IPS-20b (cell line): ENCODE measurements at regions not wholly inside any gene's neighbourhood (a gene's known extent, or its start where the extent isn't known, plus 50 kb on each side); places are given as distances from the start of the nearest gene placed in this dataset.

Experiments used
- H3K27ac ChIP-seq: one replicate; pipeline ENCODE4 v1.5.1; 2013; ENCODE audit warnings: low read length
- H3K27me3 ChIP-seq: 2 replicates; pipeline ENCODE4 v1.6.1; 2013; ENCODE audit warnings: mild to moderate bottlenecking, low read length, inconsistent platforms; ENCODE audit not compliant: insufficient read depth
- H3K36me3 ChIP-seq: 2 replicates; pipeline ENCODE4 v1.6.1; 2013; ENCODE audit warnings: low read depth, mild to moderate bottlenecking, inconsistent platforms, low read length, moderate library complexity; ENCODE audit not compliant: insufficient read depth
- H3K4me1 ChIP-seq: 2 replicates; pipeline ENCODE4 v1.6.1; 2013; ENCODE audit warnings: mild to moderate bottlenecking, control low read depth, inconsistent platforms, low read length, moderate library complexity; ENCODE audit not compliant: insufficient read depth
- H3K4me3 ChIP-seq: 2 replicates; pipeline ENCODE4 v1.5.1; 2013; ENCODE audit warnings: mild to moderate bottlenecking, low read length, inconsistent platforms
- H3K9ac ChIP-seq: 2 replicates; pipeline ENCODE4 v1.6.1; 2013; ENCODE audit warnings: low read depth, mild to moderate bottlenecking, inconsistent platforms, low read length, moderate library complexity
- H3K9me3 ChIP-seq: 2 replicates; pipeline ENCODE4 v1.6.1; 2013; ENCODE audit warnings: mild to moderate bottlenecking, low read depth, low read length, inconsistent platforms; ENCODE audit not compliant: insufficient read depth

DNA sequence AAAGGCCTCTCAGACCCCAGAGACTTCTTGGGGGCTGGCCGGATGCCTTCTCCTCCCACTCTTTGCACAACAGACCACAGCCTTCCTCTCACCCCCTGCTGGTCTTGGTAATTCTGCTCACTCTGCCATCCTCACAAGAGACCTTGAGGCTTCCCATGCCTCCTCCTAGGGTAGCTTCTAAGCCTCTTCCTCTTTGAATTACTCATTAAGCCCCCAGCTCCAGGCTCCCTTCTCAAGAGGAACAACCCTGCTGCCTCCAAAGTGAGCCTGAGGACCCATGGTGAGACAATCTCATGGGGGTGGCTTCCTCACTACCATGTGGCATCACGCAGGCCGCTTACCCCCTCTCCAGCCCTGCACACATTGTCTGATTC lies 184.6 kb upstream of the SYT13 start:
- no peaks in the 10 kb centered on the region for H3K27me3 ChIP-seq
- H3K9me3 ChIP-seq: no peaks in the 10 kb centered on the region
- peaks cover 11% of the 10 kb centered on the region; the same call in 1 of the 2 replicates for H3K4me1 ChIP-seq
- no peak overlapping the region for H3K9ac ChIP-seq
- H3K27ac ChIP-seq: no peak overlapping the region
- H3K36me3 ChIP-seq: no peaks in the 10 kb centered on the region
- H3K4me3 ChIP-seq: no peak overlapping the region

DNA sequence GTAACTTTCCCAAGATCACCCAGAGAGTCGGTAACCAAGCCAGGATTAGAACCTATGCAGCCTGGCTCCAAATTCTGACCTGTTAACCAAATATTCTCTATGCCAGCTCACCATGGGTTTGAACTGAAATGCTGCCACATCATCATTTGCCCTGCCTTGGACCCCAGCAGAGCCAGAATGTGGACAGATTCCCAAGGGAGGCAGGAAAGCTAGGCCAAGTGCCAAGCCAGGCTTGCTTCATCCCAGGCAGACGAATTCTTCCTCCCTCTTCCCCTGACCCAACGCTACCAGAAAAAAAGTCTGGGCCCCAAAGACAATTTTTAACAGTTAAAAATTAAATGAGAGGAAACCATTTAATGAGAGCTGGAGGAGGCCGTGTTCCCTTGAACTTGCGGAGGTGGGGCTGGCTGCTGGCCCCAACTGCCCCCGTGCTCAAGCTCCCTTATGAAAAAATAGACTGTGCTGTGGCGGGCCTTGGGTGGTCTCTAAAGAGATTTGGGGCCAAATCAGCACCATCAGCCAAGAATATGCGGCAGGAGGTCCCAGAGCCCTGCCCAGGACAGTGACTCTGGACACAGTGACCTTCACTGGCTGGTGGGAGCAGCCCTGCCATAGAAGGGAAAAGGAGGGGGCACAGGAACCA lies 184.1 kb upstream of the SYT13 start:
- peaks cover 11% of the 10 kb centered on the region; the same call in 1 of the 2 replicates for H3K4me1 ChIP-seq
- H3K36me3 ChIP-seq: no peaks in the 10 kb centered on the region
- no peak overlapping the region for H3K4me3 ChIP-seq
- no peaks in the 10 kb centered on the region for H3K27me3 ChIP-seq
- H3K9me3 ChIP-seq: no peaks in the 10 kb centered on the region
- no peak overlapping the region for H3K9ac ChIP-seq
- no peak overlapping the region for H3K27ac ChIP-seq

DNA sequence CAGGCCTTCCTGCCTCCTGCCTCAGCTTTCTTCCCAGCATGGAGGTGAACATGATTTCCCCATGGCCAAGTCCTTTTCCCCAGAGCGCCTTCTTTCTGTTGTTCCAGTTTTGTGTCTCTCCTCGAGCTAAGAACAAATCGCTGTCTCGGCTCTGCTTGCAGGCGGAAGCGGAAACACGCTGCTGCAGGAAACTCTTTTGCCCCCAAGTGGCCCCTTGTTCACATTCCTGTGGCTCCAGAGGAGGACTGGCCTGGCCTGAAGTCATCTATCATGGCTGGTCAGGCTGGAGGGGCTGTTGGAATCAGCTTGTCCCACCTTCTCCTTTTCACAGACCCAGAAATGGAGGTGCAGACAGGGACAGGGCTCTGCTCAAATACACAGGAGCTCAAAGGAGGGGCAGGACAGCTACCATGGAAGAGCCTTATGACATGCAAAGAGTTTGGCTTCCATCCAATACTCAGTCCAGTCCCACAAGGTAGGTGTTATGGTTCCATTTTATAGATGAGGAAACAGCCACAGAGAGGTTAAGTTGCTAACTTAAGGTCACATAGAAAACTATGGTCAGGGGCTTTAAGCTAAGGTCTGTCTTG lies 182.2 kb upstream of the SYT13 start:
- H3K9ac ChIP-seq: no peak overlapping the region
- H3K27ac ChIP-seq: no peak overlapping the region
- H3K27me3 ChIP-seq: no peaks in the 10 kb centered on the region
- no peaks in the 10 kb centered on the region for H3K9me3 ChIP-seq
- peaks cover 5% of the 10 kb centered on the region; the same call in 1 of the 2 replicates for H3K4me1 ChIP-seq
- H3K36me3 ChIP-seq: no peaks in the 10 kb centered on the region
- H3K4me3 ChIP-seq: no peak overlapping the region

DNA sequence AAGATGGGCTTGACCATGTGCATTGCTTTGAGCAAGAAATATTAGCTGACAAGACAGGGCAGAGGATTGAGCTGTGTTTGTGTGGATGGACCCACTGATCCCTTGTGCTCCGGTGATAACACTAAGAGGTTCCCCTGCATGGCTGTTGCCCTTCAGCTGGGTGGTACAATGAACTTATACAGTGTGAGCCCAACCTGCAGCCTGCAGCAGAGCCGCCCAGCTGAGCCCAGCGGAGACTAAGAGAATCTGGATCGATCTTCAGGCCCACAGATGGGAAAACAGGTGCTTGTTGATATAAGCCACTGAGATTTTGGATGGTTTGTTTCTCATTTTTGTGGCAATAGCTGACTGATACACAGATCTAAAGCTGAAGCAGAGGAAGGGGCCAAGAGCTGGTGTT lies 177.4 kb upstream of the SYT13 start:
- no peaks in the 10 kb centered on the region for H3K9me3 ChIP-seq
- H3K36me3 ChIP-seq: no peaks in the 10 kb centered on the region
- 0 out of 2 replicates have a peak, but pooled peaks cover 4% of the 10 kb centered on the region for H3K4me1 ChIP-seq
- no peak overlapping the region for H3K27ac ChIP-seq
- H3K27me3 ChIP-seq: no peaks in the 10 kb centered on the region
- no peak overlapping the region for H3K4me3 ChIP-seq
- H3K9ac ChIP-seq: no peak overlapping the region

DNA sequence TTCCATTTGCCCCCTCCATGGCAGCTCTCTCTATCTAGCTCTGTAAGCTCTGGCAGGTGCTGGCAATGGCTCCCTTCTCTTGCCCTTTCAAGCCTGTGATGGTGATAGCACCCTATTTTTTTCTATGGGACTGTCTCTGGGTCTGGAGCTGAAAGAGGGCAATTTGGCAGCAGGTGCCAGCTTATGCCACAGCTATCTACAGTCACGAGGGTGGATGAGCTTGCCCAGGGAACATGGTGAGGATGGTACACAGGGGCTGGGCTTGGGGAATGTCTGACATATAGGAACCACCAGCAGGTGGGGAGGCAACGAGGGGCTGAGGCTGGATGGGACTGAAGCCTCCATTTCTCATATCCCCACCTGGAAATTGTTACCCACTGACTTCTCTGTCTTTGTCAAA lies 175.4 kb upstream of the SYT13 start:
- Histone ChIP-seq H3K4me1 (no peaks in the 10 kb centered on the region), H3K4me3 (no peak overlapping the region), H3K9ac (no peak overlapping the region), H3K27ac (no peak overlapping the region), H3K36me3 (no peaks in the 10 kb centered on the region), H3K27me3 (no peaks in the 10 kb centered on the region), H3K9me3 (no peaks in the 10 kb centered on the region)

DNA sequence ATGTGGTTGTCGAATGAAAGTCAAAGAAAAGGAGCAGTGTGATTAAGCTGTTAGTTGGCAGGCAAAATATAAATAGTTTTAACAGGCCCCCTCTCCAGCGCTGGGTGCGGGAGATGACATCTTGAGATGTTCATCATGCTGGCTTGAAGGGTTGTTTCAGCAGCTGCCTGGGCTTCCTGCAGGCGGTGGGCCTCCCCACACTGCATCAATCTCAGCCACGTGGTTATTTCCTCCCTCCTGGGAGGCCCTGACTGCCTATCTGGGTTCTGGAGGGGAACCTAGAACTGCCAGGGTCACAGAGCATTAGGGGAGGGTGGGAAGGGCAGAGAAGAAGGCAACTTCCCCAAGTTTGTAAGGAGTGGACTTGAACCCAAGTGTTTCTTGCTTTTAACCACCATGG lies 173.3 kb upstream of the SYT13 start:
- H3K27me3 ChIP-seq: no peaks in the 10 kb centered on the region

DNA sequence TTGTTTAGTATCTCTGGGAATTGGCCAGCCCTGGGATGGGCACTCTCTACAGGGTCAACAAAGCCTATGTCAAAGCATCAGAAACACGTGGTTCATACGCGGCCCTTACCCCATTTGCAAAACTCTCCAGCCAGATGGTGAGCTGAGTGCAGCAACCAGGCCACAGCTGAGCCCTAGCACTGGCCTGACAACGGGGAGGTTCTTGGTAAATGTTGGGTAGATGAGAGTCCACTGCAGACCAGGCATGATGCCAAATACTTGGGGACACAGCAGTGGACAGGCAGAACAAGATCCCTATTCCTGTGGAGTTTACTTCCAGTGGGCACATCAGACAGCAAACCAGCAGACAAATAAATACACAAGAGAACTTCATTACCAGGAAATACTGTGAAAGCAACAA lies 172.1 kb upstream of the SYT13 start:
- no peaks in the 10 kb centered on the region for H3K27me3 ChIP-seq

More for the DNA sequence above, 173.3 kb upstream of the SYT13 start:
- no peak overlapping the region for H3K4me3 ChIP-seq
- H3K27ac ChIP-seq: no peak overlapping the region
- H3K9ac ChIP-seq: no peak overlapping the region
- no peaks in the 10 kb centered on the region for H3K36me3 ChIP-seq
- H3K9me3 ChIP-seq: no peaks in the 10 kb centered on the region
- H3K4me1 ChIP-seq: no peaks in the 10 kb centered on the region

DNA sequence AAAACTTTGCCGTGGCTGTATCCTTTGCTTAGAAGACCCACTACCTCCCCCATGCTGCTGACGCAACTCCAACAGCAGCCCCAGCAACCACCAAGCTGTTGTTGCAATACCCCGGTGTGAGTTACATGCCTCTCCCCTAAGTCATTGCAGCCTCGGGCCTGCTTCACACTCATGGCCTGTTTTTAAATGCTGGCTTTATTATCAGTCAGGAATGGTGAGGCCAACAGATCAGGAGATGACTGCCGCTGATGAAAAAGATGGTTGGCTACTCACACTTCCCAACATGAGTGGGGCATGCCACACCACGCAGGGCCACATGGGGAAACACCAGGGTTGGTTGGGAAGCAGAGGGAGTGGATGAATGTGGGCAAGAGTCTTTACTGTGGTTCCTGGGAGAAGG lies 171.5 kb upstream of the SYT13 start:
- Histone ChIP-seq H3K27ac (no peak overlapping the region), H3K9me3 (no peaks in the 10 kb centered on the region), H3K36me3 (no peaks in the 10 kb centered on the region), H3K4me1 (no peaks in the 10 kb centered on the region), H3K4me3 (no peak overlapping the region), H3K27me3 (no peaks in the 10 kb centered on the region), H3K9ac (no peak overlapping the region)

More for the DNA sequence above, 172.1 kb upstream of the SYT13 start:
- H3K9me3 ChIP-seq: no peaks in the 10 kb centered on the region
- H3K4me3 ChIP-seq: no peak overlapping the region
- no peak overlapping the region for H3K27ac ChIP-seq
- H3K36me3 ChIP-seq: no peaks in the 10 kb centered on the region
- H3K9ac ChIP-seq: no peak overlapping the region
- H3K4me1 ChIP-seq: no peaks in the 10 kb centered on the region

DNA sequence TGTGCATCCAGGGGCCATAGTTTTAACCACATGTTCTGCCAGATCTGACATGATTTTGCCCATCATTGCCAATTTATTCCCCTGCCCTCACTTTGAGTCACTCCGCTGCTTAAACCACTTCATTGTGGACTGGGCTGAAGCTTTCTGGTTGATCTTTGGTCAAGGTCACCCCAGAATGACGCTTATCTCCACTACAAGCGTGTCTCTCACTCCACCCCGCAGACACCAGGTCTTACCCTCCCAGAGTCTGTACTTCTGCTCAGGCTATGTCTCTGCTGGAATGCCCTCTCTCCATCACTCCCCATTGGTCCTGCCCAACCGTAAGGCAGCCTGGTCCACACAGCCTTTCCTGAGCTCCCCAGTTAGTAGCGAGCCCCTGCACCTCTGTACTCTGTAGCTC lies 170.5 kb upstream of the SYT13 start:
- no peaks in the 10 kb centered on the region for H3K4me1 ChIP-seq
- H3K9me3 ChIP-seq: no peaks in the 10 kb centered on the region
- H3K36me3 ChIP-seq: no peaks in the 10 kb centered on the region
- no peak overlapping the region for H3K9ac ChIP-seq
- H3K4me3 ChIP-seq: no peak overlapping the region
- no peak overlapping the region for H3K27ac ChIP-seq
- no peaks in the 10 kb centered on the region for H3K27me3 ChIP-seq

DNA sequence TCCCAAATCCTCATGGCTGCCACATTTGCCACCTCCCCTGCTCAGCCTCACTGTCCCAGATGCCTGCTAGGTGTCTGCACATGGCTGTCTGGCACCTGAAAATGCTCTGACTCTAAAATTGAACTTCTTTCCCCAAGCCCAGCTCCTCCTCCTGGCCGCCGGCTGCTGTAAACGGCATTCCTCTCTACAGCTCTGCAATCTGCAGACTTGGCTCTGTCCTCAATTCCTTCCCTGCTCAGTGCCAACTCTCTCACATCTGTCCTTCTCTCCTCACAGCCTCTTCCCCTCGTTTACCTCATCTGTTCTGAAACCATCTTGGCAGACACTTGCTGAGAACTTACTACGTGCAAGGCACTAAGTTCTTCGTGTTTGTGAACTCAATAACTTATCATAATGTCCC lies 169.4 kb upstream of the SYT13 start:
- H3K27ac ChIP-seq: no peak overlapping the region
- no peaks in the 10 kb centered on the region for H3K36me3 ChIP-seq
- H3K9ac ChIP-seq: no peak overlapping the region
- no peaks in the 10 kb centered on the region for H3K4me1 ChIP-seq
- H3K27me3 ChIP-seq: no peaks in the 10 kb centered on the region
- no peaks in the 10 kb centered on the region for H3K9me3 ChIP-seq
- no peak overlapping the region for H3K4me3 ChIP-seq

DNA sequence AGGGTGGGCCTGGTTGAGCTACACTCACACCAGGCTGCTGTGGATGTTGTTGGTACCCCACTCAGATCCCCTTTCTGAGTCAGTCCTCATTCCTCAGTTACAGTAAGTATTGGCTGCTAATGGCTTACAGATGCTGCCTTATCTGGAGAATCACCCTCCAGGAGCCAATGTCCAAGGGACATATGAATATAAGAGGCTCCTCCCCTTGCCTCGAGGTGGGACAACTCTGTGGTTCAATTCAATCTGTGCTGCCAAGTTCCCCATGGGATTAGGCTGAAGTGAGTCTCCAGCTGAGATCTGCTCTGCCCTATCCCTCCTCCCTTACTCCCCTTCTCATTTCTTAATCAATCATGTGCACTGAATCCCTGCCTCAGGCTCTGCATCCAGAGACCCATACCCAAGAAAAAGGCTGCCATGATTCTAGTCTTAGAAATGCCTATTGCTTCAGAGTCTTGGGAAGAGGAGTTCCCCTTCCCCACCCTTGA lies 168.8 kb upstream of the SYT13 start:
- no peaks in the 10 kb centered on the region for H3K9me3 ChIP-seq
- H3K9ac ChIP-seq: no peak overlapping the region
- no peak overlapping the region for H3K27ac ChIP-seq
- no peak overlapping the region for H3K4me3 ChIP-seq
- no peaks in the 10 kb centered on the region for H3K4me1 ChIP-seq
- no peaks in the 10 kb centered on the region for H3K36me3 ChIP-seq
- H3K27me3 ChIP-seq: no peaks in the 10 kb centered on the region

DNA sequence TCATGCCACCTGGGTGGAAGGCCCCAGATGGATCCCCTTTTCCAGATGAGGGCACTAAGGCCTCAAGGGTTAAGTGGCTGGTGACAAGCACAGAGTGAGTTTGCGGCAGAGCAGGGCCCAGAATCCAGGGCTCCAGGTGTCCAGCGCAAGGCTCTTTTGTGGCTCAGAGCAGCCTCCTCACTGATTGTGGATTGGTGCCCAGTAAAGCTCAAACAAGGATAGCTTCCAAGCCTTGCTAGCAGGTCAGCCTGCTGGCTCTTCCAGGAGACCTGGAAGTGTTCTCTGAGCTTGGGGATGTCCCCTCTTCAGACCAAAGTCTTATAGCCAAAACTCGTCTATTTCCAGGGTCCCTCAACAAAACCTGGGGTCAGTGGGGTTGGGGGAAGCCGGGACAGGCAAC lies 167.6 kb upstream of the SYT13 start:
- no peak overlapping the region for H3K9ac ChIP-seq
- H3K36me3 ChIP-seq: no peaks in the 10 kb centered on the region
- no peak overlapping the region for H3K4me3 ChIP-seq
- H3K4me1 ChIP-seq: no peaks in the 10 kb centered on the region
- H3K27ac ChIP-seq: no peak overlapping the region
- no peaks in the 10 kb centered on the region for H3K9me3 ChIP-seq
- H3K27me3 ChIP-seq: no peaks in the 10 kb centered on the region
